ENCODE measurements at regions not wholly inside any gene's neighbourhood (a gene's known extent, or its start where the extent isn't known, plus 50 kb on each side); places are given as distances from the start of the nearest gene placed in this dataset.
"Not testable (repeated sequence)": the region's sequence is repeated elsewhere in the genome, so short reads cannot be mapped to it uniquely, and the experiment has no call there.

GRCh38 chr3:104214937-104215336 is 1151.8 kb upstream of the ALCAM start:
- Histone ChIP-seq H3K4me1 (ENCODE audit: low read depth) (no peaks in the 10 kb centered on the region), H3K36me3 (ENCODE audit: low read depth) (no peaks in the 10 kb centered on the region), H3K4me3 (no peak overlapping the region), H3K9me3 (peaks cover 3% of the 10 kb centered on the region)
- intact Hi-C loops (cut with DNase I, micrococcal nuclease) = no loop called here
- no peak for TF ChIP-seq CTCF (IDR thresholded peaks at IDR 0.05)
- DNase-seq (no peak), ATAC-seq (no peak)

DNA sequence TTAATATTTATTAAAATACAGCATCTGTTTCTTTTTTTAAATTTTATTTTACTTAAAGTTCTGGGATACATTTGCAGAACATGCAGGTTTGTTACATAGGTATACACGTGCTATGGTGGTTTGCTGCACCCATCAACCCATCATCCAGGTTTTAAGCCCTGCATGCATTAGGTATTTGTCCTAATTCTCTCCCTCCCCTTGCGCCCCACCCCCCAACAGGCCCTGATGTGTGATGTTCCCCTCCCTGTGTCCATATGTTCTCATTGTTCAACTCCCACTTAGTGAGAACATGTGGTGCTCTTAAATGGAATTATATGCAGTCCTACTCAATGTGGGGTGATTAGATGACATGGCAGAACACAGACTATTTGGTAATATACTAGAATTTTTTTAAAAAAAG is 1147.7 kb upstream of the ALCAM start:
- H3K4me3 ChIP-seq; H3K4me1 ChIP-seq (ENCODE audit: low read depth); H3K36me3 ChIP-seq (ENCODE audit: low read depth); intact Hi-C loops (cut with DNase I, micrococcal nuclease); H3K9me3 ChIP-seq; DNase-seq; ATAC-seq: not testable (repeated sequence)

DNA sequence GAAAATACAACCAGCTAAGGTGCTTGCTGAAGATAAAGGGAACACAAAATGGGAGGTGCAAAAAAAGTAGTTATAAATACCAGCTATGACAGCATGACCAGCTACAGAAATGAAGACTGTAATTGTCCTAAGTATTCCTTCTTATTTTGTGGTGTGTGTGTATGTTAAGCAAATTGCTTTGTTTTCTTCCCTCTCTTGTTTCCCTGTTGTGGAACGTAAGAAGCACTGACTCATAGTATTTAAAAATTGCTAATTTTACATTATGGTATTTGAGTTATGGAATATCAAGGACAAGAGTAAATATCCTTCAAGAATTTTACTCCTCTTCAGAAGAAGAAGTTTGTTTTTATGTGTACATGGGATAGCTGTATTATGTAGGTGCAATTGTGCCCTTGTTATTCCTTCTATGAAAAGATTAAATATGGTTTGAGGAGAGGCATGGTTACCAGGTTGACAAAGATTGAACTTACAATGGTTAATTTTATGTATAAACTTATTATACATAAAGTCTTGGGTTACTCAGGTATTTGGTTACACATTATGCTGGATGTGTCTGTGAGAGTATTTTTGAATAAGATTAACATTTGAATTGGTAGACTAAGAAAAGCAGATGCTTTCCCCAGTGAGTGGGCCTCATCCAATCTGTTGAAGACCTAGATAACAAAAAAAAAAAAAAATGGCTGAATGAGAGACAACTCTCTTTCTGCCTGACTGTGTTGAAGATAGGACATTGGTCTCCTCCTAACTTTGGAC is 1132.1 kb upstream of the ALCAM start:
- H3K36me3 ChIP-seq (ENCODE audit: low read depth) = no peaks in the 10 kb centered on the region

DNA sequence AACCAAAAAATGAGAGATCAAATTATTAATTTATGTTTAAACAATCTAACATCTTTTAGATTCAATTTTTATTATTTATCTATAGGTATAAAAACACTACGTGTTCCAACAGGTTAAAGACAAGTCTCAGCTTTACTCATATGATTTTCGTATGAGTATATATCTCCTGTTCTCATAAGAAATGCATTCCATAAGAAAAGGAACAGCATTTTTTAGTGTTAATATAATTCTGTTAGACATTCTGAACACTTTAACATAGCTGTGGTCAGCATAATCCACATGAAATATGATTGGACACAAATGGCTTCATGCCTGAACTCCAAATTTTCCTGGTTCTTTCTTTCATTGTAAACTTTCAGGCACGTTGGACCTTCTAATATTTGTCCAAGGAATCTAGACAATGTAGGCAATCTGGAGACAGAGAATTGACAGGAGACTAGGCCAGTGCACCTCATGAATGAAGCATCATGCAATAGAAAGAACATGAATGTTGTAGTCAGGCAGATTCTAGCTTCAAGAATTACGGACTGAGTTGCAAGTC is 1122.0 kb upstream of the ALCAM start:
- no peak for ATAC-seq

More for the DNA sequence above, 1132.1 kb upstream of the ALCAM start:
- Histone ChIP-seq H3K9me3 (no peaks in the 10 kb centered on the region), H3K4me1 (ENCODE audit: low read depth) (no peaks in the 10 kb centered on the region), H3K4me3 (no peak overlapping the region)
- no peak for DNase-seq
- TF ChIP-seq CTCF (IDR thresholded peaks at IDR 0.05) = no peak
- no peak for ATAC-seq
- intact Hi-C loops (cut with DNase I, micrococcal nuclease) = no loop called here

DNA sequence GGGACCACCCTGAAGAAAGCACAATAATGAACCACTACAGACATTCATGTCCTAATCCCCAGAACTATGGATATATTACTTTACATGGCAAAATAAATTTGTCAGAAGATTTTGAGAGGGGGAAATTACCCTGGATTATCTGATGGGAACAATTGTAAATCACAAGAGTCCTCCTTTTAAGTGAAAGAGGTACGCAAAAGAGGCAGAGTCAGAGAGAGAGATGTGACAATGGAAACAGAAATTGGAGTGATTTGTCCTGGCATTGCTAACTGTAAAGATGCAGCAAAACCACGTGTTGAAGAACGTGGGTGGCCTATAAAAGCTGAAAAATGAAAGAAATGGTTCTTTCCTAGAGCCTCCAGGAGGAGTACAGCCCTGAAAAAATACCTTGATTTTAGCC is 1121.4 kb upstream of the ALCAM start:
- ATAC-seq = no peak

More for the DNA sequence above, 1122.0 kb upstream of the ALCAM start:
- TF ChIP-seq CTCF (IDR thresholded peaks at IDR 0.05) = no peak
- intact Hi-C loops (cut with DNase I, micrococcal nuclease) = no loop called here
- DNase-seq = no peak
- H3K36me3 ChIP-seq (ENCODE audit: low read depth) = no peaks in the 10 kb centered on the region
- no peaks in the 10 kb centered on the region for H3K4me1 ChIP-seq (ENCODE audit: low read depth)
- H3K4me3 ChIP-seq = no peak overlapping the region
- no peaks in the 10 kb centered on the region for H3K9me3 ChIP-seq

More for the DNA sequence above, 1121.4 kb upstream of the ALCAM start:
- H3K36me3 ChIP-seq (ENCODE audit: low read depth) = no peaks in the 10 kb centered on the region
- no peak for DNase-seq
- no peaks in the 10 kb centered on the region for H3K9me3 ChIP-seq
- H3K4me3 ChIP-seq = no peak overlapping the region
- no peaks in the 10 kb centered on the region for H3K4me1 ChIP-seq (ENCODE audit: low read depth)
- intact Hi-C loops (cut with DNase I, micrococcal nuclease) = no loop called here
- no peak for TF ChIP-seq CTCF (IDR thresholded peaks at IDR 0.05)
